GM18868 (cell line): ENCODE measurements at regions not wholly inside any gene's neighbourhood (a gene's known extent, or its start where the extent isn't known, plus 50 kb on each side); places are given as distances from the start of the nearest gene placed in this dataset.
A peak's percentile ranks its signal among the peaks of the same experiment; 100 is the strongest.

Experiments
- ATAC-seq: cut with Tn5 transposase; IDR thresholded peaks from one replicate; pipeline ENCODE4 v1.9.1; 2021; ENCODE audit warnings: mild to moderate bottlenecking, moderate library complexity; ENCODE audit not compliant: unreplicated experiment

DNA sequence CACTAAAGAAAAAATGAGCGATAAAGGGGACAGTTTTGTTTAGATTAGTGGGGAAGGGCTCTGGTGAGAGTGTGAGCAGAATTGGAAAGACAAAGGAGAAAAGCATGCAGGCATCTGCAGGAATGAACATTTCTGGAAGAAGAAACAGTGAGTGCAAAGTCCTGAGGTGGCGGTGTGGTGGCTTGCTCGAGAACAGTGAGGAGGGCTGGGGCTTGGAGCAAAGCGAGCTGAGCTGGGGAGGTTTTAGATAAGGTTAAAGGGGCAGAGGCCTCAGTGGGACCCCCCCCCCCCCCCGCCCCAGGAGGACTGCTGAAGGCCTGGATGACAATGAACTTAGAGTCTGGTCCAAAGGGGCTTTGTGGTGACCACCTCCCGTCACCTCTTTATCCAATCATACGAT is 202.7 kb upstream of the MVB12B start:
- ATAC-seq, result no peak

GRCh38 chr9:126125177-126125576 is 201.5 kb upstream of the MVB12B start:
- ATAC-seq, result no peak

DNA sequence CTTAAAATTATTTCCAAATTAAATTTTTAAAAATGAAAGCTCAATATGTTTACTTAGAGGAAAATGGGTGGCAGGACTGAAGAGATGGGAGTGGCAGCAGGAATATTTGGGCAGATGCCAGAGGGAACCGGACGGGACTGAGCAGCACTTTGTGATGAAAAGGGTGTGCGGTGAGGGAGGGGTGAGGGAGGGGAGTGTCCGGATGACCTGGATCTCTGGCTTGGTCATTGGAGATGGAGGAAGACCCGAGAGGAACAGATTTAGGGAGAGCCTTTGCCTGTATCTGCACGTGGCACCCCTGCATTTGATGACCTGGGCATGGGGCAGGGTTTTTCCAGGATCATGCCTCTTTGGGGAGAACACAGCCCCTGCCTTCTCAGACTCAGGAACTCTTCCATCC is 201.1 kb upstream of the MVB12B start:
- no peak for ATAC-seq

GRCh38 chr9:126125992-126126409 is 200.6 kb upstream of the MVB12B start:
- ATAC-seq, result no peak

GRCh38 chr9:126126807-126127206 is 199.8 kb upstream of the MVB12B start:
- no peak for ATAC-seq

DNA sequence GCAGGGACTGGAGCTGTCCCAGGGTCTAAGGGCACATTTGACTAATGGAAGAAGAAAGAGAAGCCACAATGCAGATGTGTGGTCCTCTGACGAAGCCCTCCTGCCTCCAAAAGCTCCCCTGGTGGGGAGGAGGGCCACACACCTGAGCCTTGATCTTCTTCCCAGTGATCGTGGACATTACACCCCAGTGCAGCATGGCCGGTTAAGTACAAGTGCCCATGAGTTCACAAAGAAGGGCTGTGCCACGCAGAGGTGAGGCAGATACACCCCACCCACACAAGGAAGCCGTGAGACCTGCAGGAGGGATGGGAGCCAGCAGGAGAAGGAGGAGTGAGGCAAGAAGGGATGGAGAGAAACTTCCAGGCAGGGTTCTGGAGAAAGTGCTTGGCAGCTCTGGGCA is 199.0 kb upstream of the MVB12B start:
- ATAC-seq, result no peak

DNA sequence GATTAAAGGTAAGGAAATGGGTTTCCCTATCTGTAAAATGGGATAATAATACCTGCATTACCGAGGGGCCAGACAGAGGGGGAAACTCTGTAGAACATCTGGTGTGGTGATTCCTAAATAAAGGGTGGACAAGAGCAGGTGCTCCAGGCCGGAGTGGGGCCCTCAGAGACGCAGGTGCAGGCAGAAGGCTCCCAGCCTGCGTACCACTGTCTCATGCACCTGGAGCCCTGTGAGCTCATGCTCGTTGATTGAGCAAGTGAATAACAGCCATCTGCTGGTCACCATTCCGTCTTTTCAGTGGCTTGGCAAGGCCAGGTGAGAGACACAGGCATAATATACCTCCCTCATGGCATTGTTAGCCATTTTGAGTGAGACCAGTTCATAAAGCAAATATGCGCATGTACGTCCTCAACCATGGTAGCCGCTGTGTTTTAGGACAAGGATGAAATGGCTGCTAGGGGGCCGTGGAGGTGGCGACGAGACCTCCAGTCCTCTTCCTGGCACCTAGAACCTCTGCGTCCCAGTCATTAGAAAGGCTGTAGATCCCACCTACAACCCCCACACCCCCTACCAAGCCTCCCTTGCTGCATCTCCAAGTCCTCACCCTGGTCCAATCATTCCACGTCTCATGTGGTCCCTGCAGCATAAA is 198.0 kb upstream of the MVB12B start:
- no peak for ATAC-seq

DNA sequence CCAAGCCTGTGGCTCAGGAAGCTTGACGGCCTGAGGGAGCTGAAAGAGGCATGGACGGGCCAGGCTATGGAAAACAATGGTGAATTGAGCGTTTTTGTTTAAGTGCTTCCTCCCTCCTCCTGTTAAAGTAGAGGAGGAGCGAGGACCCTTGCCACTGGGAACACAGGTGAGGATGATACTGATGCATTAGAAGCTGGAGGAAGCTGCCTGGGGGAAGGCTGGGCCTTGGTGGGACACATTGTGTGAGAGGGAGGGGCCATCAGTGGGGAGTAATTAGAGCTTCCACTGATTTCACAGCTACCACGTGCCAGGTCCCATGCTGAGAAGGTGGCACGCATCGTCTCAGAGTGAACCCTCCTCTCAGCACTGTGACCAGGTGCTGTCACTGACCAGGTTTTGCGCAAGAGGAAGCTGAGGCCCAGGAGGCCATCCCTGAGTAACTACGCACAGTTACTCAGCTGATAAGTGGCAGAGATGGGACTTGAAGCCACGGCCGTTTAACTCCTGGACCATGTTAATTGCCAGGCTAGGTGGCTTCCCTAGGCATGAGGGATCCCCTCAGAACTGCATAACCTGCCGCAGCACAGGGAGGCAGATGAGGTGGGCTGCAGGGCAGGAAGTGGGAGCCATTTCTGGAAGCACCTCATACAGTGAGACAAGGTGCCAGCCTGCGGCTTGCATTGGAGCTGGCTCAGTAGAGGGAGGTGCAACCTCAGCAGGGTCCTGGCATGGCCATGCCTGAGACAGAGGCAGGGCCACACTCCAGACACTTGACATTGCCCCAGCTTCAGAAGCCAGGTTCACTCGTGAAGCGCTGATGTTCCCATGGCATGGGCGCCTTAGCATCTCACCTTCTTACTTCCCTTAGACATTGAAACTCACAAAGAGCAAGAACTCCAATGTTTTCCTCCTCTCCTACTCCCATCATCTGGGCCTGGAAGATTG is 195.3 kb upstream of the MVB12B start:
- no peak for ATAC-seq

DNA sequence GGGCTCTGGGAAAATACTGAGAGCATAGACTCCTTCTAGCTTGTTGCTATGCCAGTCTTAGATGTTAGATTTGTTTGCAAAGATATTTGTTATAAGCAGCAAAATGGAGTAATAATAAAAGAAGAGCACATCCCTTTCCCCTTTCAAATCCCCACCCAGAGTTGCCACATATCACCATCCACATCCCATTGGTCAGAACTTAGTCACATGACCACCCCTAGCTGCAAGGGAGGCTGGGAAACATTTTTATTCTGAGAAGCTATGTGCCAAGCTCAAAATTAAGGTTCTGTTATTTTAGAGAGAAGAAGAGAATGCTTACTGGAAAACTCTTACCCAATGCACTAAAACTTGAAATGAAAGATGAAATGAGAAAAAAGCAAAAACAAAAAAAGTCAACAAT is 193.9 kb upstream of the MVB12B start:
- ATAC-seq, result no peak

DNA sequence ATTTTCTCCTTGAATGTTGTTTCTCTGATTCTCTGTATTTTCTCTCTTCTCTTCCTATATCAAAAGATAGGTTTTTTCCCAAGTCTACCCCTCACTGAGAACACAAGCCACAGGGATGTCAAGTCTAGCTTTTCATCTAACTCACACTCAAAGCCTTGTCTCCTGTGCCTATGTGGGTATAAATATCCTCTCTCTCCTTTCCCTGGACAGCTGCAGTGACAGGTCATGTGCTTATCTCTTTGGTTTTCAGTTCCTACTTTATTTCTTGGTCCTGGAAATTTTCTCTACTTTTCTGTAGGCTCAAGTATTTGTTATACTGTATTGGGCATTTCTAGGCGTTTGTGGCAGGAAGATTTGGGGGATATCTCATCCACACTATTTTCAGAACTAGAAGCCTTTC is 182.4 kb upstream of the MVB12B start:
- ATAC-seq, result no peak

- no peak for ATAC-seq
Observed at GRCh38 chr9:126144603-126145456, 181.8 kb upstream of the MVB12B start.

- no peak for ATAC-seq
Observed at GRCh38 chr9:126145887-126146253, 180.8 kb upstream of the MVB12B start.

DNA sequence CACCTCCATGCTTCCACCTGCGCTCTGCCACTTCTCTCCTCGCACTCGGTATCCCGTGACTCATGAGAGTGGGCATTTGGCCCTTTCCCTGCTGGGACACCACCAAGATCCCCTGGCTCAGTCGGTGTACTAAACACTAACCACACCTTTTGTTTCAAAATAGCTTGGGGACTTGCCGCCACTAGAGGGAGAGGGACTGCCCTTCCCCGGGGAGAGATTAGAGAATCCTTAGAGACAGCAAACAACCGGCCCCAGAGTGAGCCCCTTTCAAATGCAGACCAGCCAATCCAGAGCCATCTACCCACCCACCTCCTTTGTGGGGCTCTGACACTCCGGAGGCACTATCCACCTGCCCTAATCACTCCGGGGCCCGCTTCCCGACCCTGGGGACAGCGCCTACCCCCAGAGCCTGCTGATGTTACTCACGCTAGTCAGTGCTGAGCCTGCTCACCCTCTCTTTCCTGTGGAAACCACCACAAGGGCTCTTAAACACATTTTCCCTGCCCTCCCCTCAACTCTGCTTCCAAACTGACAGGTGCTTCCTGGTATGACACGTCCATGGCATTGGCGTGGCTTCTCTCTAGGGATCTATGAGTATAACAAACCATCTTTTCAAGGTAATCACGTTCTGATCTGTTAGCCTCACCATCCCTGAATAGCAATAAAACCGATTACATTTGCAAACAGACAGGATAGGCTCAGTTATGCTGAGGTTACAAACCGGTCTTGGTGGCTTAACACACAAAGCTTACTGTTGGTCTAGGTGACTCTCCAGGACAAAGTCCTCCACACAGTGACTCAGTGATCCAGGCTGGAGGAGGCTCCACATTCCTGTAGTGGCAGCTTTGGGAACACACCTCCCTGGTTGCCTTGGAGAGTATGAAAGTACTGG is 180.1 kb upstream of the MVB12B start:
- ATAC-seq, result peak; percentile 54

DNA sequence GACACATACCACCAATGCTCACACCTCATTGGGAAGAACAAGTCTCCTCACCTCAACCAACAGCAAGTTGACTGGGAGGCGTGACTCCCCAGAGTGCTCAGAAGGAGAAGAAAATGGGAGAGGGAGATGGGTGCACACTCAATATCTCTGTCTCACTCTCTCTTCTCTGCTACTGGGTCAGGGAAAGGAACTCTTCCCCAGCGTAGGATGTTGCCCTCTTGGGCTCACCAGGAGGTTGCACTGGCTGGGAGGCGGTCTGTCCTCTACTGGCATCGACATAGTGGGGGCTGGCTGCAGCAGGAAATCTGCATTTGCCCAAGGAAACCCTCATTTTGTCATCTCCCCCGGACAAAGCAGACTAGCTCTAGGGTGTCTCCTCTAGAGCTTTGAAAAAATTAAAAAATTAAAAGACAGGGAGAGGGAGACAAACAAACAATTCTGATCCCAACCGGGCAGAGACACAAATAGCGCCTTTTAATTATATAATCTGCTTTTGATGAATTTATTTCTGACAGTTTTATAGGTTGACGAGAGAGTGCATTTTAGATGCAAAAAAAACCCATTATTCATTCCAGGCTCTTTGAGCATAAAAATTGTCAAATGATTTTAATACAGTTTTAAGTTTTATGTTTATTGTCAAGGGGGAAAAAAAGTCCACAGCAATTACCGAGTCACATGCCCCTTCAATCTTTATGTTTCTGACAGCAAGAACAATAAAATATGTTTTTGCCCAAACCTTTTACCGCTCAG is 179.3 kb upstream of the MVB12B start:
- no peak for ATAC-seq

GRCh38 chr9:126147936-126148870 is 178.4 kb upstream of the MVB12B start:
- ATAC-seq, result no peak

DNA sequence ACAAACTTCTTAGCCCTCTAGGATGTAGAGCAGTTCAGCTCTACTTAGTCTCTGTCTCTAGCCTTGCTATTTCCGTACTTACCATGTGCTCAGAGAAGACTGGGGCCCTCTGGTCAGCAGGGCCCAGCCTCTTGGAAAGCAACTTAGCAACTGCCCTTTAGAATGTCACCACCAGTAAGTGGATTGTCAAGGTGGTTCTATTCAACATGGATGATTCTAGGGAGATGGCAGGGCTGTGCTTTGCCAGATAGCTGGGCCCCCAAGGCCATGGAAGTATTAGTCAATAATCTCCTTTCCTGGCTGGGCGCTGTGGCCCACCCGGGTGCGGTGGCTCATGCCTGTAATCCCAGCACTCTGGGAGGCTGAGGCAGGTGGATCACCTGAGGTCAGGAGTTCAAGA is 177.6 kb upstream of the MVB12B start:
- no peak for ATAC-seq

GRCh38 chr9:126149661-126150060 is 177.0 kb upstream of the MVB12B start:
- no peak for ATAC-seq

GRCh38 chr9:126150411-126151030 is 176.1 kb upstream of the MVB12B start:
- no peak for ATAC-seq
